MM.1S (cell line): ENCODE measurements at regions not wholly inside any gene's neighbourhood (a gene's known extent, or its start where the extent isn't known, plus 50 kb on each side); places are given as distances from the start of the nearest gene placed in this dataset.

Experiments used
- EZH2phosphoT487 ChIP-seq: fragments of 300-600 bp; sonication (generic); IDR thresholded peaks from 2 replicates; pipeline ENCODE4 v1.6.1; 2018; ENCODE audit warnings: antibody characterized with exemption, low read length
- TF ChIP-seq, protein P1 (sequence below): fragments of 300-600 bp; sonication (generic); IDR thresholded peaks from 2 replicates; pipeline ENCODE4 v1.5.1; 2016; ENCODE audit warnings: antibody characterized with exemption, low read length, mixed read lengths

DNA sequence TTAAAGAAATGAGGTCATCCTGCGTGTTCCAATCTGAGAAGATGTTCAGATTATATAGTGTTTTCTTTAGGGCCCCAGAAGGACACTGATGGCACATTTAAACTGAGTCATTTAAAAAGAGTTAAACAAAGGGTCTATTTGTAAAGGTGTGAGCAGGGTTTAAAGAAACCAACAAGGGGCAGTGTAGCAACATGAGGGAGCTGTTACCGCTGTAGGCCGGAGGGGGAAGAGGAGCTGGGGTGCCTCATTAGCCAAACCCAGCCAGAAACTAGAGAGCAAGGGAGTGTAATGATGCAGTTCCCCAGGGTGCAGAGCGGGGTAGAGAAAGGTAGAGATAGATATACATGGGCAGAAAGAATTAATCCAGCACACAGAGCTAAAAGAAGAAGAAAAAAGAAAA lies 160.4 kb downstream of the TBX5 start:
- TF ChIP-seq, protein P1, sequence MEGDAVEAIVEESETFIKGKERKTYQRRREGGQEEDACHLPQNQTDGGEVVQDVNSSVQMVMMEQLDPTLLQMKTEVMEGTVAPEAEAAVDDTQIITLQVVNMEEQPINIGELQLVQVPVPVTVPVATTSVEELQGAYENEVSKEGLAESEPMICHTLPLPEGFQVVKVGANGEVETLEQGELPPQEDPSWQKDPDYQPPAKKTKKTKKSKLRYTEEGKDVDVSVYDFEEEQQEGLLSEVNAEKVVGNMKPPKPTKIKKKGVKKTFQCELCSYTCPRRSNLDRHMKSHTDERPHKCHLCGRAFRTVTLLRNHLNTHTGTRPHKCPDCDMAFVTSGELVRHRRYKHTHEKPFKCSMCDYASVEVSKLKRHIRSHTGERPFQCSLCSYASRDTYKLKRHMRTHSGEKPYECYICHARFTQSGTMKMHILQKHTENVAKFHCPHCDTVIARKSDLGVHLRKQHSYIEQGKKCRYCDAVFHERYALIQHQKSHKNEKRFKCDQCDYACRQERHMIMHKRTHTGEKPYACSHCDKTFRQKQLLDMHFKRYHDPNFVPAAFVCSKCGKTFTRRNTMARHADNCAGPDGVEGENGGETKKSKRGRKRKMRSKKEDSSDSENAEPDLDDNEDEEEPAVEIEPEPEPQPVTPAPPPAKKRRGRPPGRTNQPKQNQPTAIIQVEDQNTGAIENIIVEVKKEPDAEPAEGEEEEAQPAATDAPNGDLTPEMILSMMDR: no peak
- TF ChIP-seq EZH2phosphoT487: no peak
